Smooth muscle cell (in vitro differentiated cells): ENCODE measurements at regions not wholly inside any gene's neighbourhood (a gene's known extent, or its start where the extent isn't known, plus 50 kb on each side); places are given as distances from the start of the nearest gene placed in this dataset.

Source experiments
- DNase-seq: peaks from one replicate; lab custom pipeline; 2025; ENCODE audit not compliant: unreplicated experiment; lab: John Stamatoyannopoulos, UW
- H2AFZ ChIP-seq: fragments of 200-600 bp; sonication (generic); 2 replicates; pipeline ENCODE4 v1.6.0; 2016; ENCODE audit warnings: antibody characterized with exemption, low read depth, mild to moderate bottlenecking
- H3F3A ChIP-seq: fragments of 200-600 bp; sonication (generic); 2 replicates; pipeline ENCODE4 v1.6.0; 2017; ENCODE audit warnings: antibody characterized with exemption, low read depth
- H3K27ac ChIP-seq: fragments of 200-600 bp; sonication (generic); 2 replicates; pipeline ENCODE4 v1.5.1; 2016; ENCODE audit warnings: low read depth, mild to moderate bottlenecking
- H3K27me3 ChIP-seq: fragments of 200-600 bp; sonication (generic); 2 replicates; pipeline ENCODE4 v1.6.1; 2016; ENCODE audit warnings: low read depth, mild to moderate bottlenecking
- H3K36me3 ChIP-seq: fragments of 200-600 bp; sonication (generic); 2 replicates; pipeline ENCODE4 v1.5.1; 2016; ENCODE audit warnings: low read depth
- H3K4me1 ChIP-seq: fragments of 200-600 bp; sonication (generic); 2 replicates; pipeline ENCODE4 v1.5.1; 2016; ENCODE audit warnings: low read depth
- H3K4me2 ChIP-seq: fragments of 200-600 bp; sonication (generic); 2 replicates; pipeline ENCODE4 v1.6.0; 2016; ENCODE audit warnings: mild to moderate bottlenecking
- H3K4me3 ChIP-seq: fragments of 200-600 bp; sonication (generic); 2 replicates; pipeline ENCODE4 v1.5.1; 2016; ENCODE audit warnings: mild to moderate bottlenecking
- H3K79me2 ChIP-seq: fragments of 200-600 bp; sonication (generic); 2 replicates; pipeline ENCODE4 v1.6.0; 2016; ENCODE audit warnings: low read depth, mild to moderate bottlenecking
- H3K9ac ChIP-seq: fragments of 200-600 bp; sonication (generic); 2 replicates; pipeline ENCODE4 v1.6.0; 2016; ENCODE audit warnings: low read depth
- H3K9me3 ChIP-seq: fragments of 200-600 bp; sonication (generic); replicated peaks from 2 replicates; pipeline ENCODE4 v1.5.1; 2016; ENCODE audit warnings: low read depth
- H4K20me1 ChIP-seq: fragments of 200-600 bp; sonication (generic); 2 replicates; pipeline ENCODE4 v1.6.0; 2016; ENCODE audit warnings: low read depth
- CTCF ChIP-seq: fragments of 200-600 bp; sonication (generic); IDR thresholded peaks from 2 replicates; pipeline ENCODE4 v1.5.1; 2017; ENCODE audit warnings: borderline replicate concordance, mild to moderate bottlenecking, antibody characterized with exemption; ENCODE audit not compliant: insufficient read depth, poor library complexity, severe bottlenecking
- WGBS: methylation state at CpG from one replicate; pipeline ENCODE4 v1.1.7; 2016; ENCODE audit warnings: low lambda C conversion rate; 5-methylcytosine and 5-hydroxymethylcytosine counted together

- Histone ChIP-seq H3K36me3 (no peaks in the 10 kb centered on the region), H4K20me1 (no peaks in the 10 kb centered on the region), H3K4me3 (no peak overlapping the region), H3K9me3 (no peaks in the 10 kb centered on the region), H3F3A (peaks cover 6% of the 10 kb centered on the region), H3K4me1 (peaks cover 4% of the 10 kb centered on the region), H3K9ac (no peak overlapping the region), H3K27ac (no peak overlapping the region), H3K79me2 (no peaks in the 10 kb centered on the region), H2AFZ (no peak overlapping the region), H3K27me3 (no peaks in the 10 kb centered on the region), H3K4me2 (no peak overlapping the region)
- no peak for TF ChIP-seq CTCF
- no peak for DNase-seq
Measured at GRCh38 chr16:79375351-79375750, 225.2 kb downstream of the MAF start.

GRCh38 chr16:79372503-79373184 lies 227.9 kb downstream of the MAF start:
- peak overlapping the region; percentile 97 for H3K27ac ChIP-seq

GRCh38 chr16:79370736-79371135 lies 229.8 kb downstream of the MAF start:
- H3K4me2 ChIP-seq, result no peak overlapping the region
- no peaks in the 10 kb centered on the region for H3K9me3 ChIP-seq
- H3K4me3 ChIP-seq, result no peak overlapping the region
- no peaks in the 10 kb centered on the region for H3K79me2 ChIP-seq
- no peak overlapping the region for H3K9ac ChIP-seq
- H3K36me3 ChIP-seq, result no peaks in the 10 kb centered on the region
- no peak overlapping the region for H2AFZ ChIP-seq
- H3K27ac ChIP-seq, result no peak overlapping the region
- DNase-seq, result no peak
- peaks cover 4% of the 10 kb centered on the region for H3K4me1 ChIP-seq
- H4K20me1 ChIP-seq, result no peaks in the 10 kb centered on the region
- H3F3A ChIP-seq, result peaks cover 6% of the 10 kb centered on the region
- H3K27me3 ChIP-seq, result no peaks in the 10 kb centered on the region
- no peak for TF ChIP-seq CTCF
- WGBS, result 96% methylated on average over 2 of the region's 2 CpGs

More at GRCh38 chr16:79372503-79373184, 227.9 kb downstream of the MAF start:
- peaks cover 6% of the 10 kb centered on the region for H3F3A ChIP-seq
- no peaks in the 10 kb centered on the region for H4K20me1 ChIP-seq
- no peak overlapping the region for H2AFZ ChIP-seq
- no peak overlapping the region for H3K4me3 ChIP-seq
- H3K9ac ChIP-seq, result peak overlapping the region; percentile 83
- no peaks in the 10 kb centered on the region for H3K36me3 ChIP-seq
- TF ChIP-seq CTCF, result no peak
- H3K79me2 ChIP-seq, result no peaks in the 10 kb centered on the region
- 33% methylated on average over 7 of the region's 7 CpGs for WGBS
- H3K27me3 ChIP-seq, result no peaks in the 10 kb centered on the region
- peaks cover 4% of the 10 kb centered on the region for H3K4me1 ChIP-seq
- DNase-seq, result no peak
- no peaks in the 10 kb centered on the region for H3K9me3 ChIP-seq
- peak overlapping the region; percentile 56 for H3K4me2 ChIP-seq

GRCh38 chr16:79369796-79370195 lies 230.7 kb downstream of the MAF start:
- H3K79me2 ChIP-seq, result no peaks in the 10 kb centered on the region
- H3F3A ChIP-seq, result peaks cover 6% of the 10 kb centered on the region
- H3K4me2 ChIP-seq, result no peak overlapping the region
- no peak for DNase-seq
- H3K27ac ChIP-seq, result no peak overlapping the region
- no peak for TF ChIP-seq CTCF
- H3K36me3 ChIP-seq, result no peaks in the 10 kb centered on the region
- no peak overlapping the region for H3K9ac ChIP-seq
- no peaks in the 10 kb centered on the region for H3K9me3 ChIP-seq
- 83% methylated on average over 3 of the region's 3 CpGs for WGBS
- peaks cover 4% of the 10 kb centered on the region for H3K4me1 ChIP-seq
- no peak overlapping the region for H3K4me3 ChIP-seq
- H3K27me3 ChIP-seq, result no peaks in the 10 kb centered on the region
- no peak overlapping the region for H2AFZ ChIP-seq
- H4K20me1 ChIP-seq, result no peaks in the 10 kb centered on the region
